Right lobe of liver (tissue), 4 donors: ENCODE measurements at regions not wholly inside any gene's neighbourhood (a gene's known extent, or its start where the extent isn't known, plus 50 kb on each side); places are given as distances from the start of the nearest gene placed in this dataset.
"Not testable (repeated sequence)": the region's sequence is repeated elsewhere in the genome, so short reads cannot be mapped to it uniquely, and the experiment has no call there.

Source experiments
- POLR2A ChIP-seq: fragments of 450-650 bp; IDR thresholded peaks from one replicate; pipeline ENCODE4 v1.6.1; 2017; ENCODE audit warnings: antibody characterized with exemption, mild to moderate bottlenecking
- TF ChIP-seq, protein P1 (sequence below), 4 donors: fragments of 200-600 bp in 3 of 4; fragments of 450-650 bp in 1 of 4; IDR thresholded peaks; one replicate each; pipeline versions ENCODE4 v1.5.1 to v1.8.0; 2016 to 2022; ENCODE audit warnings: antibody characterized with exemption in 4 of 4, mild to moderate bottlenecking in 2 of 4
- donor health status: DM: no; HTN: no; CAD: no.
- donor health status: DM: no; HTN: no; CAD: no.
- donor health status: DM: no; HTN: yes; CAD: no.

DNA sequence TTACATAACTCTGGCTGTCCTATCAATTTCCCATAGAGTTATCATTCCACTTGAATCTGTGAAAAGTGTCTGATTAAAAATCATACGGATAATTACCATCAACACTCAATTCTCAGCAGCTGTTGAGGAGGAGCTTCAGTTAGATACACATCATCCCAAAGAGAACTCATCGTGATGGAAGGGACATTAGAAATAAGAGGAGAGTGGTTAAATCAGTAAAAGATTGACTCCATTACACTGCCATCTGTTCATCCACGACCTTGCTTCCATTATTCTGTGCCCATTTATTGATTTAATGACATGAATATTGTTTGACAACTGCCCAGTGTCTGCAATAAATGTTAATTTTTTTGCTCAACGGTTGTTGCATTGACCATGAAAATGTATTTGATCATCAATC lies 223.5 kb downstream of the SPATA31A1 start:
- TF ChIP-seq, protein P1, sequence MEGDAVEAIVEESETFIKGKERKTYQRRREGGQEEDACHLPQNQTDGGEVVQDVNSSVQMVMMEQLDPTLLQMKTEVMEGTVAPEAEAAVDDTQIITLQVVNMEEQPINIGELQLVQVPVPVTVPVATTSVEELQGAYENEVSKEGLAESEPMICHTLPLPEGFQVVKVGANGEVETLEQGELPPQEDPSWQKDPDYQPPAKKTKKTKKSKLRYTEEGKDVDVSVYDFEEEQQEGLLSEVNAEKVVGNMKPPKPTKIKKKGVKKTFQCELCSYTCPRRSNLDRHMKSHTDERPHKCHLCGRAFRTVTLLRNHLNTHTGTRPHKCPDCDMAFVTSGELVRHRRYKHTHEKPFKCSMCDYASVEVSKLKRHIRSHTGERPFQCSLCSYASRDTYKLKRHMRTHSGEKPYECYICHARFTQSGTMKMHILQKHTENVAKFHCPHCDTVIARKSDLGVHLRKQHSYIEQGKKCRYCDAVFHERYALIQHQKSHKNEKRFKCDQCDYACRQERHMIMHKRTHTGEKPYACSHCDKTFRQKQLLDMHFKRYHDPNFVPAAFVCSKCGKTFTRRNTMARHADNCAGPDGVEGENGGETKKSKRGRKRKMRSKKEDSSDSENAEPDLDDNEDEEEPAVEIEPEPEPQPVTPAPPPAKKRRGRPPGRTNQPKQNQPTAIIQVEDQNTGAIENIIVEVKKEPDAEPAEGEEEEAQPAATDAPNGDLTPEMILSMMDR (IDR thresholded peaks at IDR 0.05): not testable (repeated sequence)
- not testable (repeated sequence) for TF ChIP-seq POLR2A
